ENCODE measurements at regions not wholly inside any gene's neighbourhood (a gene's known extent, or its start where the extent isn't known, plus 50 kb on each side); places are given as distances from the start of the nearest gene placed in this dataset.

DNA sequence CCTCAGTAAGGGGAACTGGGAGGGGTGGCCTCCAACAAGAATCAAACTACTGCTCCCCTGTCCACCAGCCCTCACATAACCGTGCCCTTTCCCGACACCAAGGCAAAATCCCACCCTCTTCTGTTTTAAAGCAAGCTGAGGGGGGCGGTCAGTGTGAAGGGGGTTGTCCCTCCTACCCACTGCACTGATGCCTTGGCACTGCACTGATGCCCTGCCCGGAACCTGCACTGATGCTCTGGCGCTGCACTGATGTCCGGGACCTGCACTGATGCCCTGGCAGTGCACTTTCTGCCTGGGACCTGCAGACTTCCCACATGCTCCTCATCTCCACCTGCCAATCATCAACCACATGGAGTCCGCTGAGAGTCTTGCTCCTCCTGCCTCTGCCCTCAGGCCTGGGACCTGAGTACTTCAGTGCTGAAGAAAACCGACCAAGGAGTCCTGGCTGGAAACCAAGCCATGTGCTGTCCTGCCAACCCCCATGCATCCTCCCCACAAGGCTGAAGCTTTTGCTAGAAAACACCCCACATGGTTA is 179.5 kb downstream of the SMAD2 start:
- TF ChIP-seq, protein P1, sequence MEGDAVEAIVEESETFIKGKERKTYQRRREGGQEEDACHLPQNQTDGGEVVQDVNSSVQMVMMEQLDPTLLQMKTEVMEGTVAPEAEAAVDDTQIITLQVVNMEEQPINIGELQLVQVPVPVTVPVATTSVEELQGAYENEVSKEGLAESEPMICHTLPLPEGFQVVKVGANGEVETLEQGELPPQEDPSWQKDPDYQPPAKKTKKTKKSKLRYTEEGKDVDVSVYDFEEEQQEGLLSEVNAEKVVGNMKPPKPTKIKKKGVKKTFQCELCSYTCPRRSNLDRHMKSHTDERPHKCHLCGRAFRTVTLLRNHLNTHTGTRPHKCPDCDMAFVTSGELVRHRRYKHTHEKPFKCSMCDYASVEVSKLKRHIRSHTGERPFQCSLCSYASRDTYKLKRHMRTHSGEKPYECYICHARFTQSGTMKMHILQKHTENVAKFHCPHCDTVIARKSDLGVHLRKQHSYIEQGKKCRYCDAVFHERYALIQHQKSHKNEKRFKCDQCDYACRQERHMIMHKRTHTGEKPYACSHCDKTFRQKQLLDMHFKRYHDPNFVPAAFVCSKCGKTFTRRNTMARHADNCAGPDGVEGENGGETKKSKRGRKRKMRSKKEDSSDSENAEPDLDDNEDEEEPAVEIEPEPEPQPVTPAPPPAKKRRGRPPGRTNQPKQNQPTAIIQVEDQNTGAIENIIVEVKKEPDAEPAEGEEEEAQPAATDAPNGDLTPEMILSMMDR (IDR thresholded peaks at IDR 0.05; ENCODE audit: low read depth, low read length, missing control alignments) = no peak
- Histone ChIP-seq H3K4me3 (ENCODE audit: low read depth, low read length) (no peak overlapping the region), H3K27ac (no peak overlapping the region), H3K36me3 (replicated peaks) (no peaks in the 10 kb centered on the region), H3K27me3 (replicated peaks) (no peaks in the 10 kb centered on the region)
- in situ Hi-C loops (cut with HindIII; ENCODE audit: low pct_ligation_motif_present, low sequenced_read_pairs) = no loop called here
- no peak for DNase-seq

DNA sequence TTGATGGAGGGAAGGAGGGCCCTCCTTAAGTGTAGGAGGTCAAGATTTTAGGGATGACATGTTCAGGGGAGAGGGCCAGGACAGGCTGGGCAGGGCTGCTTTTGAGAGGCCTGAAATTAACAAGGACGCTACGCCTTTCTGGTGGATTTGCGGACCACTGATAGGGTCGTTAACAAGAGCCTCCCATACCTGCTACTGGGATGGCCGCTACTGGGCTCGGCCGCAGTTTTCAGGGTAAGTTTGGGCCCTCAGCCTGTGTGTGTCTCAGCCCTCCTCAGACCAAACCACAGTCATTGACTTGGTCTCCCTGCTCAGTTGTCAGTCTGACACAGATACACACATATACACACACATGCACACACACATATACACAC is 180.9 kb downstream of the SMAD2 start:
- Histone ChIP-seq H3K4me3 (ENCODE audit: low read depth, low read length) (no peak overlapping the region), H3K36me3 (replicated peaks) (no peaks in the 10 kb centered on the region), H3K27me3 (replicated peaks) (no peaks in the 10 kb centered on the region), H3K27ac (no peak overlapping the region)
- in situ Hi-C loops (cut with HindIII; ENCODE audit: low pct_ligation_motif_present, low sequenced_read_pairs) = no loop called here
- TF ChIP-seq, protein P1 (IDR thresholded peaks at IDR 0.05; ENCODE audit: low read depth, low read length, missing control alignments) = no peak
- DNase-seq = no peak

DNA sequence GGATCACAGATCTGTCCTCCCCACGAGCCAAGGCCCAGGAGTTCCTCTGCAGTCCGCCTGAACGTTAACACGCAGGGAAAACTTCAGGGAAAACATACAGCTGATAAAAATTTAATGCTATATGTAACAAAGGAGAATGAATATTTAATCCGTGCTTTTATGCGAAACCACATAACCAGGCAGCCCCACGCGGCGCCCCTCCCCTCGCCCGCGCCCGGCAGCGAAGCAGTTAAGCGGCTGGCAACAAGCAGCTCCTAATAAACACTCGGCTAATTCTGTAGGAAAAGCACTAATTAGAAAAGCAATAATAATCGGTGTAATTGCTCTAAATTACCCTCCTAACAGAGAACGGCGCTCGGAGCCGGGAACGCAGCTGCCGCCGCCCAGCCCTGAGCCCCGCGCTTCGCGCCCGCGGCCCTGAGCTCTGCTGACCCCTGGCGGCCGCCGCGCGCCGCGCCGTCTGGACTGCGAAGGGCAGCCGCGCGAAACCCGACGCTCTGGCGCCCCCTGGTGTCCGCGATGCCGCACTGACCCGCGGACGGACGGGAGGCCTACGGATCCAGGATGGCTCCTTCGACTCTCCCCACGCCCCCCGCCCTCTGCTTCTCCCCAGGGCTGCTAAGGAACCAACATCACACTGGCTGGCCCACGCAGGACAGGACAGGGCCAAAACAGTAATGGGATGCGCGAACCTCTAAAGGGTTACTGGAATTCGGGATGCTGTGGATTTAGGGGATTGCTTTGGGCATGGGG is 181.4 kb downstream of the SMAD2 start:
- in situ Hi-C loops (cut with HindIII; ENCODE audit: low pct_ligation_motif_present, low sequenced_read_pairs) = no loop called here
- Histone ChIP-seq H3K4me3 (ENCODE audit: low read depth, low read length) (peak overlapping the region; percentile 42), H3K27me3 (replicated peaks) (no peaks in the 10 kb centered on the region), H3K27ac (no peak overlapping the region), H3K36me3 (replicated peaks) (no peaks in the 10 kb centered on the region)
- peak; percentile 23 for DNase-seq
- TF ChIP-seq, protein P1 (IDR thresholded peaks at IDR 0.05; ENCODE audit: low read depth, low read length, missing control alignments) = peak; percentile 79

DNA sequence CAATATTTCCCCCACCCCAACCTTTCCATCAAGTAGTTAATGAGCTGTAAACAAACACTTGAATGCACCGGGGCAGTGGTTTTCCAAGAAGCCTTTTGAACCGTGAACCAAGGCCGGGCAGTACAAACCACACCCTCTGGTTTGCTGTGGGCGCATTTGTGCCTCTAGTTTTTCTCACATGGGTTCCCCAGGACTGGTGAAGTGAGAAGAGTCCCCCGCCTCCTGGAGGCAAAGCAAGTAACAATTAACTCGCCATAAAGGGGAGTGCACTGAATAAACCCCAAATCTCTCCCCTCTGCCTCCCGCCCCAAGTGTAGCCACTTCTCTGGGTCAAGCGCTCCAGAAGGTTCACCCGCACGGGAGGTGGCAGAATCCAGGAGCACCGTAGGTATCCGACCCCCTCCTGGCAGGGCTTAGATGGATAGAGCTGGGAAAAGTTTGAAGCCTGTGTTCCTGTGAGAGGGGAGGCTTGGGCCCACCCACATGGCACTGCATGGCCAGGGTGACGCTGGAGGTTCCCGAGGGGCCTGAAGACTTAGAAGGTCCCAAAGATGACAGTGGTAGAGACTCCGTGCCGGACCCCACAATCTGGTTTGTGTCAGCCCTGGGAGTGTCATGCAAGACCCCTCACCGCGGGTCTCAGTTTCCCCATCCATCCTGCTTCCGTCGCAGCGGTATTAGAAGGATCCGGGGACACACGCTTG is 182.2 kb downstream of the SMAD2 start:
- in situ Hi-C loops (cut with HindIII; ENCODE audit: low pct_ligation_motif_present, low sequenced_read_pairs) = no loop called here
- DNase-seq = no peak
- H3K27ac ChIP-seq = no peak overlapping the region
- no peaks in the 10 kb centered on the region for H3K36me3 ChIP-seq (replicated peaks)
- H3K4me3 ChIP-seq (ENCODE audit: low read depth, low read length) = no peak overlapping the region
- no peaks in the 10 kb centered on the region for H3K27me3 ChIP-seq (replicated peaks)
- TF ChIP-seq, protein P1 (IDR thresholded peaks at IDR 0.05; ENCODE audit: low read depth, low read length, missing control alignments) = no peak

DNA sequence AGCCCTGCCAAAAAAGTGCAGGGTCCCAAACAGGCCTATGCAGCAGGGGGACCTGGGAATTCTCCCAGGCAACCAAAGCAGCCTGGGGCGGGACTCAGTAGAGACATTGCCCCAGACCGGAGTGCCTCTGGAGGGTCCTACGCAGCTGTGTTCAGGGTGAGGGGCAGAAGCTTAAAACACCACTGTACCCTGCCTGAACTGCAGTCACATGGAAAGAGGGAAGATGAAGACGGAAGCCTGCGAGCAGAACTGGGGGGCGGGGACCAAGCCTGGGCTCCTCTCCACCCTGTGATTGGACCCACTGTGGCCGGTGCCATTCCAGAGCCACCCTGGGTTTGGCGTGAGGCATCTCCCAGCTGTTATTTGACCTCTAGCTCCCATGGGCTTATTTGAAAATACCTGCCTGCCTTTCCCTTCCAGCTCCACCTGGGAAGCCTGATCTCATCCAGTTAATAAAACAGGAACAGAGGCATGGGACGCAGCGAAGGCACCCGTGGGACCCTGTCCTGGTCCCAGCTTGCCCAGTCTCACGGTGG is 183.1 kb downstream of the SMAD2 start:
- Histone ChIP-seq H3K4me3 (ENCODE audit: low read depth, low read length) (no peak overlapping the region), H3K36me3 (replicated peaks) (no peaks in the 10 kb centered on the region), H3K27me3 (replicated peaks) (no peaks in the 10 kb centered on the region), H3K27ac (no peak overlapping the region)
- TF ChIP-seq, protein P1 (IDR thresholded peaks at IDR 0.05; ENCODE audit: low read depth, low read length, missing control alignments) = no peak
- in situ Hi-C loops (cut with HindIII; ENCODE audit: low pct_ligation_motif_present, low sequenced_read_pairs) = no loop called here
- DNase-seq = no peak
